Natural killer cell (primary cell): ENCODE measurements at regions not wholly inside any gene's neighbourhood (a gene's known extent, or its start where the extent isn't known, plus 50 kb on each side); places are given as distances from the start of the nearest gene placed in this dataset.

ENCODE experiments used
- ATAC-seq, 3 donors: fragments of 150-1000 bp in 2 of 3; fragments of 200-7000 bp in 1 of 3; cut with Tn5 transposase; 1 replicate in 1 of 3; 2 replicates in 2 of 3; pipeline ENCODE4 v1.10.0; 2021; ENCODE audit warnings: mild to moderate bottlenecking in 2 of 3, moderate library complexity in 2 of 3
- DNase-seq, 2 donors: peaks; one replicate each; pipeline versions ENCODE4 v3.0.0 to v3.0.0-alpha.2; 2013 to 2021; ENCODE audit warnings: mixed read lengths in 1 of 2
- H3K27ac ChIP-seq: one replicate; pipeline ENCODE4 v1.5.1; 2013; ENCODE audit warnings: mild to moderate bottlenecking, low read length
- H3K27me3 ChIP-seq: one replicate; pipeline ENCODE4 v1.6.1; 2013; ENCODE audit warnings: low read length; ENCODE audit not compliant: control insufficient read depth, insufficient read depth
- H3K36me3 ChIP-seq: one replicate; pipeline ENCODE4 v1.6.1; 2013; ENCODE audit warnings: low read length; ENCODE audit not compliant: control insufficient read depth, insufficient read depth
- H3K4me1 ChIP-seq: one replicate; pipeline ENCODE4 v1.6.1; 2013; ENCODE audit warnings: low read length; ENCODE audit not compliant: control insufficient read depth, insufficient read depth
- H3K4me3 ChIP-seq: one replicate; pipeline ENCODE4 v1.5.1; 2013; ENCODE audit warnings: low read length
- H3K9me3 ChIP-seq: one replicate; pipeline ENCODE4 v1.6.1; 2013; ENCODE audit warnings: low read length; ENCODE audit not compliant: control insufficient read depth, insufficient read depth
- H3K27ac Mint-ChIP-seq, 2 donors: one replicate each; pipeline ENCODE4 v1.8.0; 2022; ENCODE audit warnings: mild to moderate bottlenecking in 2 of 2, mixed read lengths in 2 of 2, moderate library complexity in 1 of 2
- H3K27me3 Mint-ChIP-seq, 2 donors: one replicate each; pipeline ENCODE4 v1.8.0; 2022; ENCODE audit warnings: low read depth in 2 of 2, mixed read lengths in 2 of 2
- H3K36me3 Mint-ChIP-seq: one replicate; pipeline ENCODE4 v1.8.0; 2022; ENCODE audit warnings: mixed read lengths
- H3K4me1 Mint-ChIP-seq, 2 donors: one replicate each; pipeline ENCODE4 v1.8.0; 2022; ENCODE audit warnings: mixed read lengths in 2 of 2
- H3K4me3 Mint-ChIP-seq: one replicate; pipeline ENCODE4 v1.8.0; 2022; ENCODE audit warnings: mild to moderate bottlenecking, moderate library complexity, mixed read lengths
- H3K9me3 Mint-ChIP-seq, 2 donors: one replicate each; pipeline ENCODE4 v1.8.0; 2022; ENCODE audit warnings: mixed read lengths in 2 of 2
- CTCF ChIP-seq: fragments of 200-600 bp; IDR thresholded peaks from one replicate; pipeline ENCODE4 v1.8.0; 2022; ENCODE audit warnings: antibody characterized with exemption
- WGBS: methylation state at CpG from one replicate; pipeline ENCODE4 v1.1.7; 2013; ENCODE audit warnings: missing lambda C conversion rate; ENCODE audit not compliant: insufficient coverage; 5-methylcytosine and 5-hydroxymethylcytosine counted together
- intact Hi-C: fragments of 100-400 bp; cut with micrococcal nuclease; formaldehyde crosslinking; loops from one replicate; pipeline ENCODE4 v1.14.2; 2022

DNA sequence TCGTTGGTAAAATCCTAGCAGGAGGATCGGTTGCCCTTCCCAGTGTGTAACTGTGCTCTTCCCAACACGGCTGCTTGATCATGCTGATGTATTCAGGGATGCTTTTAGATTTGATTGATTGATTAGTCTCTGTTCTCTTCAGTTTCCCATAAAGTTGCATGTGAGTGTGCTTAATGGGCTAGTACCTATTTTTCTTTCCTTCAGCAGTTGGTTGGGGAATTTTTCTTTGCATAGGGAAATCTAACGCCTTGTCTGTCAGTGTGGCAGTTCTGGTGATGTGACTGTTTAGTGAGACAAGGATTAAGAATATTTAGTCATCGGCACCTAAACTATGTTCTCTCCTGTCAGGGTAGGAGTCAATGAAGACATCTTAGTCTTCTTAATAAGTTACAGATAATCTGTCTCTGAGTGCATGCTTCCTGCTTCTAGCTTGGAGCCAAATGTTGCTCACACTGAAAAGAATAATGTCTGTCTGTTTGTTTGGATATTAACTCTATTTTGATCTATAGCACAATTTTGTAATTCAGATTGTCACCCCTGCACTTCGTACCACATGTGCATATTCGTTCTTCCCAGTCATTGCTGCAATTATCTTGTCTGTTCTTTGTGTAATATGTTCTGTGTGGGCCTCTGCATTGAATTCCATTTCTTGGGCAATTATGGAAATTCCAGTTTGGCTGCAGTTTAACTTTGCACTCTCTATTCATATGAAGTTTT lies 169.9 kb downstream of the EDN1 start:
- Mint-ChIP-seq H3K4me3 (no peak overlapping the region), H3K36me3 (no peaks in the 10 kb centered on the region), H3K27ac (no peak overlapping the region), H3K4me1 (no peaks in the 10 kb centered on the region), H3K27me3 (peaks cover 0 to 2% of the 10 kb centered on the region in 2 donors), H3K9me3 (peaks cover 0 to 7% of the 10 kb centered on the region in 2 donors)
- intact Hi-C loops, result no loop called here
- Histone ChIP-seq H3K4me1 (no peaks in the 10 kb centered on the region), H3K27me3 (no peaks in the 10 kb centered on the region), H3K36me3 (no peaks in the 10 kb centered on the region), H3K4me3 (no peak overlapping the region), H3K9me3 (no peaks in the 10 kb centered on the region), H3K27ac (no peak overlapping the region)
- ATAC-seq, result no peak
- TF ChIP-seq CTCF, result no peak
- WGBS, result 92% methylated on average over 7 of the region's 7 CpGs
- no peak for DNase-seq

- peaks cover 0 to 2% of the 10 kb centered on the region in 2 donors for H3K9me3 Mint-ChIP-seq
- intact Hi-C loops, result no loop called here
- H3K4me3 ChIP-seq, result no peak overlapping the region
- H3K4me1 Mint-ChIP-seq, result no peaks in the 10 kb centered on the region
- no peaks in the 10 kb centered on the region for H3K4me1 ChIP-seq
- H3K27me3 Mint-ChIP-seq, result peaks cover 0 to 5% of the 10 kb centered on the region in 2 donors
- 20% methylated on average over 4 of the region's 8 CpGs for WGBS
- no peak overlapping the region for H3K27ac ChIP-seq
- TF ChIP-seq CTCF, result no peak
- H3K27me3 ChIP-seq, result no peaks in the 10 kb centered on the region
- no peak for ATAC-seq
- no peaks in the 10 kb centered on the region for H3K9me3 ChIP-seq
- H3K4me3 Mint-ChIP-seq, result no peak overlapping the region
- H3K36me3 ChIP-seq, result no peaks in the 10 kb centered on the region
- no peak overlapping the region for H3K27ac Mint-ChIP-seq
- no peaks in the 10 kb centered on the region for H3K36me3 Mint-ChIP-seq
- no peak for DNase-seq
These were observed 177.8 kb downstream of the EDN1 start for GRCh38 chr6:12467706-12468670.

DNA sequence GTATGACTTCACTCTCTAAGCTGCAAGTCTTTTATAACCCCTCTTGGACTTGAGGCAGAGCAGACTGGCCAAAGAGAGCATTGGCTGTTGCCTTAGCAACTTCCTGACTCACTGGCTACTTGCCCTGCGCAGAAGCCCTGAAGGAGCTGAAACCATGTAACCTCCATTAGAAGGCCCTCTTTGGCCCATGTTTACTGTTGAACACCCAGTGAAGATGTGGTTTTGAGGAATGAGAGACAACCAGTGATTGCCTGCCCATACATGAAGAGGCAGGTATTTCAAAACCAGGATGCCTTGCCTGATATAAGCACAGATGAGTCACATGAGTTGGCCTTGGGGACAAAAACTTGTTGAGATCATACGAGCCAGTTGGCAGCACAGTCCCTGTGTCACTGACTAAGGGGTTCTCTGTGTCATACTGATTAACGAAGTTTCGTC lies 182.5 kb downstream of the EDN1 start:
- Mint-ChIP-seq H3K27me3 (peaks cover 0 to 3% of the 10 kb centered on the region in 2 donors), H3K4me1 (no peaks in the 10 kb centered on the region), H3K27ac (no peak overlapping the region), H3K4me3 (no peak overlapping the region), H3K36me3 (no peaks in the 10 kb centered on the region), H3K9me3 (no peaks in the 10 kb centered on the region)
- intact Hi-C loops, result no loop called here
- Histone ChIP-seq H3K4me1 (no peaks in the 10 kb centered on the region), H3K9me3 (no peaks in the 10 kb centered on the region), H3K36me3 (no peaks in the 10 kb centered on the region), H3K27ac (no peak overlapping the region), H3K27me3 (no peaks in the 10 kb centered on the region), H3K4me3 (no peak overlapping the region)
- ATAC-seq (no peak), DNase-seq (no peak)
- WGBS, result 92% methylated on average over 4 of the region's 4 CpGs
- TF ChIP-seq CTCF, result no peak
